GM23338 (cell line): ENCODE measurements at regions not wholly inside any gene's neighbourhood (a gene's known extent, or its start where the extent isn't known, plus 50 kb on each side); places are given as distances from the start of the nearest gene placed in this dataset.

Experiments used
- ATAC-seq: fragments of 200-7000 bp; cut with Tn5 transposase; 3 replicates; pipeline ENCODE4 v1.9.1; 2020
- DNase-seq: peaks from one replicate; pipeline ENCODE4 v3.0.0-alpha.2; 2015; ENCODE audit warnings: low spot score
- H2AFZ ChIP-seq: fragments of 200-600 bp; sonication (generic); 2 replicates; pipeline ENCODE4 v1.8.0; 2016; ENCODE audit warnings: antibody characterized with exemption, mild to moderate bottlenecking, moderate library complexity
- H3F3A ChIP-seq: fragments of 200-600 bp; sonication (generic); replicated peaks from 2 replicates; pipeline ENCODE4 v1.8.0; 2017; ENCODE audit warnings: antibody characterized with exemption, mixed run types, low read depth
- H3K27ac ChIP-seq: fragments of 200-600 bp; sonication (generic); 2 replicates; pipeline ENCODE4 v1.6.1; 2016; ENCODE audit warnings: low read depth
- H3K27me3 ChIP-seq: fragments of 200-600 bp; sonication (generic); 2 replicates; pipeline ENCODE4 v1.8.0; 2016; ENCODE audit warnings: mild to moderate bottlenecking, mixed run types, moderate library complexity; ENCODE audit not compliant: insufficient read depth
- H3K36me3 ChIP-seq: fragments of 200-600 bp; sonication (generic); 2 replicates; pipeline ENCODE4 v1.8.0; 2016; ENCODE audit warnings: mild to moderate bottlenecking; ENCODE audit not compliant: insufficient read depth
- H3K4me1 ChIP-seq: fragments of 200-600 bp; sonication (generic); 2 replicates; pipeline ENCODE4 v1.8.0; 2016; ENCODE audit warnings: mild to moderate bottlenecking, moderate library complexity; ENCODE audit not compliant: insufficient read depth
- H3K4me2 ChIP-seq: fragments of 200-600 bp; sonication (generic); 2 replicates; pipeline ENCODE4 v1.7.1; 2017; ENCODE audit warnings: mixed run types
- H3K4me3 ChIP-seq: fragments of 200-600 bp; sonication (generic); 2 replicates; pipeline ENCODE4 v1.6.1; 2016; ENCODE audit warnings: mixed run types
- H3K79me2 ChIP-seq: fragments of 200-600 bp; sonication (generic); replicated peaks from 2 replicates; pipeline ENCODE4 v1.8.0; 2017; ENCODE audit warnings: mild to moderate bottlenecking; ENCODE audit not compliant: insufficient read depth
- H3K9me2 ChIP-seq: fragments of 200-600 bp; sonication (generic); 2 replicates; pipeline ENCODE4 v1.8.0; 2017; ENCODE audit not compliant: insufficient read depth
- H4K20me1 ChIP-seq: fragments of 200-600 bp; sonication (generic); replicated peaks from 2 replicates; pipeline ENCODE4 v1.8.0; 2017; ENCODE audit warnings: mild to moderate bottlenecking; ENCODE audit not compliant: insufficient read depth
- H3K27ac Mint-ChIP-seq: 2 replicates; pipeline ENCODE4 v1.8.0; 2020; ENCODE audit warnings: inconsistent platforms, mild to moderate bottlenecking, moderate library complexity, mixed read lengths
- H3K27me3 Mint-ChIP-seq: 3 replicates; pipeline ENCODE4 v1.8.0; 2022; ENCODE audit warnings: low read depth, mild to moderate bottlenecking, moderate library complexity, mixed read lengths, inconsistent platforms; ENCODE audit not compliant: insufficient read depth, poor library complexity
- H3K36me3 Mint-ChIP-seq: 3 replicates; pipeline ENCODE4 v1.8.0; 2021; ENCODE audit warnings: low read depth, mild to moderate bottlenecking, inconsistent platforms, moderate library complexity, mixed read lengths
- H3K4me1 Mint-ChIP-seq: 3 replicates; pipeline ENCODE4 v1.8.0; 2020; ENCODE audit warnings: mild to moderate bottlenecking, inconsistent platforms, mixed read lengths
- H3K4me3 Mint-ChIP-seq: 3 replicates; pipeline ENCODE4 v1.8.0; 2021; ENCODE audit warnings: moderate library complexity, mild to moderate bottlenecking, inconsistent platforms, mixed read lengths
- H3K9me3 Mint-ChIP-seq: 3 replicates; pipeline ENCODE4 v1.8.0; 2020; ENCODE audit warnings: moderate library complexity, mild to moderate bottlenecking, inconsistent platforms, mixed read lengths
- CREB1 ChIP-seq: fragments of 250-450 bp; sonication (Bioruptor Pico); IDR thresholded peaks from 2 replicates; pipeline ENCODE4 v1.5.0; 2020; ENCODE audit warnings: low read depth, mild to moderate bottlenecking, moderate library complexity
- CTCF ChIP-seq, 2 experiments: fragments of 200-600 bp in 1 of 2; sonication (generic) in 1 of 2; conservative IDR thresholded peaks; 2 replicates each; pipeline versions ENCODE4 v1.5.1 to v1.6.1; 2016 to 2017; ENCODE audit warnings: antibody characterized with exemption in 2 of 2, low read depth in 2 of 2, mild to moderate bottlenecking in 2 of 2, moderate library complexity in 1 of 2
- ETS1 ChIP-seq: IDR thresholded peaks from 2 replicates; pipeline ENCODE4 v1.6.1; 2016; ENCODE audit warnings: antibody characterized with exemption
- EZH2 ChIP-seq: fragments of 200-600 bp; sonication (generic); IDR thresholded peaks from one replicate; pipeline ENCODE4 v1.8.0; 2017; ENCODE audit warnings: antibody characterized with exemption, mild to moderate bottlenecking, low read depth; ENCODE audit not compliant: unreplicated experiment
- EZH2phosphoT487 ChIP-seq: fragments of 200-600 bp; sonication (generic); IDR thresholded peaks from one replicate; pipeline ENCODE4 v1.8.1; 2018; ENCODE audit warnings: antibody characterized with exemption; ENCODE audit not compliant: unreplicated experiment
- JUNB ChIP-seq: IDR thresholded peaks from one replicate; pipeline ENCODE4 v1.6.1; 2016; ENCODE audit warnings: antibody characterized with exemption; ENCODE audit not compliant: unreplicated experiment
- NANOG ChIP-seq: IDR thresholded peaks from 2 replicates; pipeline ENCODE4 v1.6.1; 2016; ENCODE audit warnings: antibody characterized with exemption, borderline replicate concordance
- POLR2AphosphoS5 ChIP-seq: IDR thresholded peaks from 2 replicates; pipeline ENCODE4 v1.6.1; 2016; ENCODE audit warnings: antibody characterized with exemption, low read depth
- REST ChIP-seq: IDR thresholded peaks from one replicate; pipeline ENCODE4 v1.6.1; 2018; ENCODE audit warnings: antibody characterized with exemption; ENCODE audit not compliant: unreplicated experiment
- STAT1 ChIP-seq: IDR thresholded peaks from one replicate; pipeline ENCODE4 v1.6.1; 2016; ENCODE audit warnings: antibody characterized with exemption; ENCODE audit not compliant: unreplicated experiment
- ZNF114 ChIP-seq: fragments of 250-450 bp; sonication (Bioruptor Pico); IDR thresholded peaks from 2 replicates; pipeline ENCODE4 v1.5.0; 2020; ENCODE audit warnings: mild to moderate bottlenecking, moderate library complexity
- ZNF331 ChIP-seq: fragments of 250-450 bp; sonication (Bioruptor Pico); IDR thresholded peaks from 2 replicates; pipeline ENCODE4 v1.5.0; 2020; ENCODE audit warnings: low read depth, mild to moderate bottlenecking, moderate library complexity
- ZNF462 ChIP-seq: fragments of 250-450 bp; sonication (Bioruptor Pico); IDR thresholded peaks from 2 replicates; pipeline ENCODE4 v1.5.0; 2020; ENCODE audit warnings: mild to moderate bottlenecking, moderate library complexity

- Histone ChIP-seq H3K4me3 (no peak overlapping the region), H3K9me2 (0 out of 2 replicates have a peak, but pooled peaks cover 9% of the 10 kb centered on the region), H4K20me1 (no peaks in the 10 kb centered on the region), H2AFZ (no peak overlapping the region), H3K36me3 (no peaks in the 10 kb centered on the region), H3K27me3 (no peaks in the 10 kb centered on the region), H3K27ac (no peak overlapping the region), H3K79me2 (no peaks in the 10 kb centered on the region), H3F3A (no peaks in the 10 kb centered on the region), H3K4me1 (peaks cover 5% of the 10 kb centered on the region; the same call in 1 of the 2 replicates), H3K4me2 (no peak overlapping the region)
- Mint-ChIP-seq H3K27ac (no peak overlapping the region), H3K27me3 (no peaks in the 10 kb centered on the region), H3K4me1 (peaks cover 7% of the 10 kb centered on the region; the same call in 2 of the 3 replicates), H3K36me3 (peaks cover 8% of the 10 kb centered on the region; the same call in 1 of the 3 replicates), H3K4me3 (no peak overlapping the region), H3K9me3 (peaks cover 14% of the 10 kb centered on the region; the same call in 2 of the 3 replicates)
- DNase-seq, result no peak
- no peak for ATAC-seq
- no peak for TF ChIP-seq REST
- TF ChIP-seq ETS1, result no peak
- no peak for TF ChIP-seq CREB1 (CRISPR knock-in tag)
- TF ChIP-seq JUNB, result no peak
- no peak for TF ChIP-seq ZNF462 (CRISPR knock-in tag)
- no peak for TF ChIP-seq ZNF114
- no peak for TF ChIP-seq ZNF331
- TF ChIP-seq POLR2AphosphoS5, result no peak
- no peak for TF ChIP-seq CTCF (conservative IDR thresholded peaks at IDR 0.05; ENCODE audit: low read depth in 2 of 2)
- no peak for TF ChIP-seq EZH2phosphoT487
- no peak for TF ChIP-seq EZH2
- no peak for TF ChIP-seq STAT1
- TF ChIP-seq NANOG, result no peak
These were observed 480.0 kb upstream of the PAPPA start for GRCh38 chr9:115673599-115673998.
